SK-N-SH treated with all-trans-retinoic acid at 6 μM for 48 hours (cell line): ENCODE measurements at regions not wholly inside any gene's neighbourhood (a gene's known extent, or its start where the extent isn't known, plus 50 kb on each side); places are given as distances from the start of the nearest gene placed in this dataset.
"Not testable (repeated sequence)": the region's sequence is repeated elsewhere in the genome, so short reads cannot be mapped to it uniquely, and the experiment has no call there.

Experiments used
- ATAC-seq: fragments of 200-7000 bp; cut with Tn5 transposase; 3 replicates; pipeline ENCODE4 v1.9.1; 2020; ENCODE audit warnings: mild to moderate bottlenecking, moderate library complexity
- ARNTL ChIP-seq: fragments of 450-650 bp; formaldehyde crosslinking; IDR thresholded peaks from 2 replicates; pipeline ENCODE4 v1.5.0; 2020; ENCODE audit warnings: low read depth, mild to moderate bottlenecking, moderate library complexity, borderline replicate concordance
- CREB5 ChIP-seq: fragments of 250-450 bp; sonication (Bioruptor Pico); IDR thresholded peaks from 2 replicates; pipeline ENCODE4 v1.5.1; 2020; ENCODE audit warnings: low read depth, mild to moderate bottlenecking, moderate library complexity
- CSDC2 ChIP-seq: fragments of 250-450 bp; sonication (Bioruptor Pico); IDR thresholded peaks from 2 replicates; pipeline ENCODE4 v1.5.0; 2020; ENCODE audit warnings: mild to moderate bottlenecking, moderate library complexity
- CSRNP3 ChIP-seq: fragments of 250-450 bp; sonication (Bioruptor Pico); IDR thresholded peaks from 2 replicates; pipeline ENCODE4 v1.5.1; 2021; ENCODE audit warnings: mild to moderate bottlenecking, moderate library complexity
- ESRRG ChIP-seq: fragments of 250-450 bp; sonication (Bioruptor Pico); IDR thresholded peaks from 2 replicates; pipeline ENCODE4 v1.6.1; 2021; ENCODE audit warnings: mild to moderate bottlenecking
- GLIS3 ChIP-seq: fragments of 250-450 bp; sonication (Bioruptor Pico); IDR thresholded peaks from 2 replicates; pipeline ENCODE4 v1.5.0; 2020; ENCODE audit warnings: mild to moderate bottlenecking, moderate library complexity
- ISL1 ChIP-seq: fragments of 250-450 bp; sonication (Bioruptor Pico); IDR thresholded peaks from 2 replicates; pipeline ENCODE4 v2.1.2; 2022; ENCODE audit warnings: mild to moderate bottlenecking, moderate library complexity
- OSR1 ChIP-seq: fragments of 250-450 bp; sonication (Bioruptor Pico); IDR thresholded peaks from 2 replicates; pipeline ENCODE4 v1.8.0; 2022; ENCODE audit warnings: moderate library complexity, mild to moderate bottlenecking, inconsistent platforms
- POU6F1 ChIP-seq: fragments of 250-450 bp; sonication (Bioruptor Pico); IDR thresholded peaks from 2 replicates; pipeline ENCODE4 v1.8.0; 2021; ENCODE audit warnings: low read depth, mild to moderate bottlenecking, moderate library complexity, borderline replicate concordance
- PPARA ChIP-seq: fragments of 250-450 bp; sonication (Bioruptor Pico); IDR thresholded peaks from 2 replicates; pipeline ENCODE4 v1.5.0; 2020; ENCODE audit warnings: mild to moderate bottlenecking, borderline replicate concordance
- SNAI2 ChIP-seq: fragments of 250-450 bp; sonication (Bioruptor Pico); IDR thresholded peaks from 2 replicates; pipeline ENCODE4 v1.5.0; 2020; ENCODE audit warnings: mild to moderate bottlenecking, moderate library complexity
- TCF4 ChIP-seq: fragments of 250-450 bp; sonication (Bioruptor Pico); IDR thresholded peaks from 2 replicates; pipeline ENCODE4 v1.8.0; 2021; ENCODE audit warnings: mild to moderate bottlenecking, moderate library complexity, borderline replicate concordance
- TOX ChIP-seq: fragments of 250-450 bp; sonication (Bioruptor Pico); IDR thresholded peaks from 2 replicates; pipeline ENCODE4 v1.8.0; 2021; ENCODE audit warnings: mild to moderate bottlenecking, moderate library complexity, borderline replicate concordance
- ZC3H10 ChIP-seq: fragments of 250-450 bp; sonication (Bioruptor Pico); IDR thresholded peaks from 2 replicates; pipeline ENCODE4 v1.5.1; 2021; ENCODE audit warnings: mild to moderate bottlenecking, moderate library complexity
- ZFP3 ChIP-seq: fragments of 250-450 bp; sonication (Bioruptor Pico); IDR thresholded peaks from 2 replicates; pipeline ENCODE4 v1.5.0; 2020; ENCODE audit warnings: mild to moderate bottlenecking, moderate library complexity
- ZFP30 ChIP-seq: fragments of 450-650 bp; formaldehyde crosslinking; IDR thresholded peaks from 2 replicates; pipeline ENCODE4 v1.5.0; 2022; ENCODE audit warnings: mild to moderate bottlenecking, moderate library complexity
- ZNF565 ChIP-seq: fragments of 450-650 bp; formaldehyde crosslinking; conservative IDR thresholded peaks from 2 replicates; pipeline ENCODE4 v1.5.0; 2020; ENCODE audit warnings: low read depth, mild to moderate bottlenecking, moderate library complexity
- ZNF70 ChIP-seq: fragments of 450-650 bp; formaldehyde crosslinking; IDR thresholded peaks from 2 replicates; pipeline ENCODE4 v1.5.0; 2020; ENCODE audit warnings: mild to moderate bottlenecking, moderate library complexity
- ZNF8 ChIP-seq: fragments of 450-650 bp; formaldehyde crosslinking; IDR thresholded peaks from 2 replicates; pipeline ENCODE4 v1.5.0; 2020; ENCODE audit warnings: mild to moderate bottlenecking, moderate library complexity
- TF ChIP-seq, protein P1 (sequence below): fragments of 250-450 bp; sonication (Bioruptor Pico); IDR thresholded peaks from 2 replicates; pipeline ENCODE4 v1.5.0; 2020; ENCODE audit warnings: mild to moderate bottlenecking, moderate library complexity
- TF ChIP-seq, protein P2 (sequence below): fragments of 250-450 bp; sonication (Bioruptor Pico); IDR thresholded peaks from 2 replicates; pipeline ENCODE4 v1.8.0; 2020; ENCODE audit warnings: mild to moderate bottlenecking, moderate library complexity, borderline replicate concordance

GRCh38 chr9:31415164-31415563 lies 969.3 kb upstream of the ACO1 start:
- no peak for ATAC-seq
- no peak for TF ChIP-seq ARNTL
- TF ChIP-seq SNAI2: no peak
- no peak for TF ChIP-seq GLIS3 (CRISPR knock-in tag)
- TF ChIP-seq POU6F1 (CRISPR knock-in tag): no peak
- no peak for TF ChIP-seq CSRNP3 (CRISPR knock-in tag)
- peak; percentile 49 for TF ChIP-seq TCF4 (CRISPR knock-in tag)
- peak; percentile 82 for TF ChIP-seq ISL1 (CRISPR knock-in tag)
- TF ChIP-seq CSDC2 (CRISPR knock-in tag): no peak
- TF ChIP-seq, protein P1, sequence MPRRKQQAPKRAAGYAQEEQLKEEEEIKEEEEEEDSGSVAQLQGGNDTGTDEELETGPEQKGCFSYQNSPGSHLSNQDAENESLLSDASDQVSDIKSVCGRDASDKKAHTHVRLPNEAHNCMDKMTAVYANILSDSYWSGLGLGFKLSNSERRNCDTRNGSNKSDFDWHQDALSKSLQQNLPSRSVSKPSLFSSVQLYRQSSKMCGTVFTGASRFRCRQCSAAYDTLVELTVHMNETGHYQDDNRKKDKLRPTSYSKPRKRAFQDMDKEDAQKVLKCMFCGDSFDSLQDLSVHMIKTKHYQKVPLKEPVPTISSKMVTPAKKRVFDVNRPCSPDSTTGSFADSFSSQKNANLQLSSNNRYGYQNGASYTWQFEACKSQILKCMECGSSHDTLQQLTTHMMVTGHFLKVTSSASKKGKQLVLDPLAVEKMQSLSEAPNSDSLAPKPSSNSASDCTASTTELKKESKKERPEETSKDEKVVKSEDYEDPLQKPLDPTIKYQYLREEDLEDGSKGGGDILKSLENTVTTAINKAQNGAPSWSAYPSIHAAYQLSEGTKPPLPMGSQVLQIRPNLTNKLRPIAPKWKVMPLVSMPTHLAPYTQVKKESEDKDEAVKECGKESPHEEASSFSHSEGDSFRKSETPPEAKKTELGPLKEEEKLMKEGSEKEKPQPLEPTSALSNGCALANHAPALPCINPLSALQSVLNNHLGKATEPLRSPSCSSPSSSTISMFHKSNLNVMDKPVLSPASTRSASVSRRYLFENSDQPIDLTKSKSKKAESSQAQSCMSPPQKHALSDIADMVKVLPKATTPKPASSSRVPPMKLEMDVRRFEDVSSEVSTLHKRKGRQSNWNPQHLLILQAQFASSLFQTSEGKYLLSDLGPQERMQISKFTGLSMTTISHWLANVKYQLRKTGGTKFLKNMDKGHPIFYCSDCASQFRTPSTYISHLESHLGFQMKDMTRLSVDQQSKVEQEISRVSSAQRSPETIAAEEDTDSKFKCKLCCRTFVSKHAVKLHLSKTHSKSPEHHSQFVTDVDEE: 0 out of 2 replicates have a peak, but pooled peaks have one; percentile 26
- TF ChIP-seq PPARA (CRISPR knock-in tag): no peak
- TF ChIP-seq OSR1 (CRISPR knock-in tag): no peak
- no peak for TF ChIP-seq ZFP30 (CRISPR knock-in tag)
- no peak for TF ChIP-seq ZC3H10 (CRISPR knock-in tag)
- no peak for TF ChIP-seq ZNF565
- TF ChIP-seq, protein P2, sequence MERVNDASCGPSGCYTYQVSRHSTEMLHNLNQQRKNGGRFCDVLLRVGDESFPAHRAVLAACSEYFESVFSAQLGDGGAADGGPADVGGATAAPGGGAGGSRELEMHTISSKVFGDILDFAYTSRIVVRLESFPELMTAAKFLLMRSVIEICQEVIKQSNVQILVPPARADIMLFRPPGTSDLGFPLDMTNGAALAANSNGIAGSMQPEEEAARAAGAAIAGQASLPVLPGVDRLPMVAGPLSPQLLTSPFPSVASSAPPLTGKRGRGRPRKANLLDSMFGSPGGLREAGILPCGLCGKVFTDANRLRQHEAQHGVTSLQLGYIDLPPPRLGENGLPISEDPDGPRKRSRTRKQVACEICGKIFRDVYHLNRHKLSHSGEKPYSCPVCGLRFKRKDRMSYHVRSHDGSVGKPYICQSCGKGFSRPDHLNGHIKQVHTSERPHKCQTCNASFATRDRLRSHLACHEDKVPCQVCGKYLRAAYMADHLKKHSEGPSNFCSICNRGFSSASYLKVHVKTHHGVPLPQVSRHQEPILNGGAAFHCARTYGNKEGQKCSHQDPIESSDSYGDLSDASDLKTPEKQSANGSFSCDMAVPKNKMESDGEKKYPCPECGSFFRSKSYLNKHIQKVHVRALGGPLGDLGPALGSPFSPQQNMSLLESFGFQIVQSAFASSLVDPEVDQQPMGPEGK (CRISPR knock-in tag): no peak
- TF ChIP-seq ZNF70: no peak
- no peak for TF ChIP-seq ZNF8 (CRISPR knock-in tag)

GRCh38 chr9:31418419-31418818 lies 966.0 kb upstream of the ACO1 start:
- no peak for ATAC-seq
- TF ChIP-seq ZFP3 (CRISPR knock-in tag): no peak
- TF ChIP-seq, protein P2 (CRISPR knock-in tag): no peak
- no peak for TF ChIP-seq TOX (CRISPR knock-in tag)
- TF ChIP-seq TCF4 (CRISPR knock-in tag): no peak
- TF ChIP-seq GLIS3 (CRISPR knock-in tag): no peak
- no peak for TF ChIP-seq ISL1 (CRISPR knock-in tag)
- no peak for TF ChIP-seq POU6F1 (CRISPR knock-in tag)
- TF ChIP-seq CSRNP3 (CRISPR knock-in tag): no peak
- no peak for TF ChIP-seq ZNF565
- no peak for TF ChIP-seq ESRRG
- no peak for TF ChIP-seq OSR1 (CRISPR knock-in tag)
- TF ChIP-seq CSDC2 (CRISPR knock-in tag): no peak
- no peak for TF ChIP-seq CREB5 (CRISPR knock-in tag)
- TF ChIP-seq ZNF70: no peak
- TF ChIP-seq, all 23 proteins: peak for 0

DNA sequence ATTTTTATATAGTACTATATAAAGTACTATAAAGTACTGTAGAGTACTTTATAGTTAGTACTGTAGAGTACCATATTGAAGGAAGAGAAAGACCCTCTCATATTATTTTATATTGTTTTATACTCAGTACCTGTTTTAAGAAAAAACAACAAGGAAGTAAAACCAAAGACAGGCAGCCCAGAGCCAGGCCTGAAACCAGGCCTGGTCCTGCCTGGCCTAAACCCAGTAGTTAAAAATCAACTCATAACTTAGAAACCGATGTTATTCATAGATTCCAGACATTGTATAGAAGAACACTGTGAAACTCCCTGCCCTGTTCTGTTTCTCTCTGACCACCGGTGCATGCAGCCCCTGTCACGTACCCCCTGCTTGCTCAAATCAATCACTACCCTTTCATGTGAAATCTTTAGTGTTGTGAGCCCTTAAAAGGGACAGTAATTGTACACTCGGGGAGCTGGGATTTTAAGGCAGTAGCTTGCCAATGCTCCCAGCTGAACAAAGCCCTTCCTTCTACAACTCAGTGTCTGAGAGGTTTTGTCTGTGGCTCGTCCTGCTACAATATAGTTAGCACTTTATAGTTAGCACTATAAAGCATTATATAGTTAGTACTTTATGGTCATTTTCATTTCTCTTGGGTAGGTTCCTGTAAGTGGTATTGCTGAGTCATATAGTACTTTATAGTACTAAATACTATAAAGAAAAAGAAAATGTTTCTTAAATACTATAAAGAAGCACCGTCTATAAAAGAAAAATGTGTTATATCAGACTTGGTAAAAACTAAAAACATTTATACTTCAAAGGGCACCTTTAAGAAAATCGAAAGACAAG lies 940.6 kb upstream of the ACO1 start:
- ATAC-seq: not testable (repeated sequence)
